IMR-90 (cell line): ENCODE measurements at regions not wholly inside any gene's neighbourhood (a gene's known extent, or its start where the extent isn't known, plus 50 kb on each side); places are given as distances from the start of the nearest gene placed in this dataset.
"Not testable (repeated sequence)": the region's sequence is repeated elsewhere in the genome, so short reads cannot be mapped to it uniquely, and the experiment has no call there.

Experiments used
- ATAC-seq: fragments of 200-7000 bp; cut with Tn5 transposase; 2 replicates; pipeline ENCODE4 v1.9.1; 2020; ENCODE audit warnings: low read depth, mild to moderate bottlenecking, moderate library complexity
- BruUV-seq: library from RNA; stranded (reverse); fragments of 400-500 nt; replicated peaks from 2 replicates; lab custom pipeline; 2021; lab: Mats Ljungman, UMichigan
- CTCF ChIA-PET: fragments of 300-600 bp; formaldehyde crosslinking; extraction: SDS; loops from one replicate; lab custom pipeline; 2021; ENCODE audit warnings: antibody characterized with exemption; lab: Yijun Ruan, JAX
- POLR2A ChIA-PET: fragments of 300-600 bp; sonication (Branson Sonifier 250); formaldehyde crosslinking; loops from one replicate; lab custom pipeline; 2022; ENCODE audit warnings: antibody characterized with exemption; ENCODE audit not compliant: unreplicated experiment; lab: Charles Lee
- DNase-seq: peaks from one replicate; pipeline ENCODE4 v3.0.0; 2013
- H2AFZ ChIP-seq: replicated peaks from 2 replicates; pipeline ENCODE3; 2013; ENCODE audit warnings: low read length, mild to moderate bottlenecking; ENCODE audit not compliant: poor library complexity
- H2AK5ac ChIP-seq: 2 replicates; pipeline ENCODE4 v1.6.1; 2013; ENCODE audit warnings: low read depth, low read length, inconsistent platforms
- H2AK9ac ChIP-seq: replicated peaks from 2 replicates; pipeline ENCODE3; 2013; ENCODE audit warnings: mild to moderate bottlenecking, low read depth, low read length, moderate library complexity; ENCODE audit not compliant: poor library complexity
- H2BK120ac ChIP-seq: 2 replicates; pipeline ENCODE4 v1.6.1; 2013; ENCODE audit warnings: low read depth, low read length, inconsistent platforms
- H2BK15ac ChIP-seq: 3 replicates; pipeline ENCODE4 v1.6.1; 2013; ENCODE audit warnings: low read depth, low read length, inconsistent platforms
- H2BK20ac ChIP-seq: 2 replicates; pipeline ENCODE4 v1.6.1; 2013; ENCODE audit warnings: low read depth, mild to moderate bottlenecking, inconsistent platforms, low read length, moderate library complexity
- H2BK5ac ChIP-seq: 2 replicates; pipeline ENCODE4 v1.6.1; 2013; ENCODE audit warnings: mild to moderate bottlenecking, low read depth, low read length, inconsistent platforms; ENCODE audit not compliant: poor library complexity, severe bottlenecking
- H3K14ac ChIP-seq: replicated peaks from 2 replicates; pipeline ENCODE4 v1.6.1; 2013; ENCODE audit warnings: low read depth, low read length, inconsistent platforms
- H3K18ac ChIP-seq: 2 replicates; pipeline ENCODE4 v1.6.1; 2013; ENCODE audit warnings: low read depth, low read length, control low read depth
- H3K23ac ChIP-seq: 2 replicates; pipeline ENCODE4 v1.6.1; 2013; ENCODE audit warnings: low read depth, low read length, inconsistent platforms
- H3K27ac ChIP-seq: 2 replicates; pipeline ENCODE4 v1.5.1; 2013; ENCODE audit warnings: mild to moderate bottlenecking, control low read depth, low read length; ENCODE audit not compliant: insufficient read depth
- H3K27me3 ChIP-seq: 2 replicates; pipeline ENCODE4 v1.6.1; 2013; ENCODE audit warnings: low read length; ENCODE audit not compliant: control insufficient read depth, insufficient read depth
- H3K36me3 ChIP-seq: 2 replicates; pipeline ENCODE4 v1.6.1; 2013; ENCODE audit warnings: low read length, mixed read lengths; ENCODE audit not compliant: control insufficient read depth, insufficient read depth
- H3K4ac ChIP-seq: 2 replicates; pipeline ENCODE4 v1.6.1; 2013; ENCODE audit warnings: low read depth, low read length, inconsistent platforms
- H3K4me1 ChIP-seq: 2 replicates; pipeline ENCODE4 v1.6.1; 2013; ENCODE audit warnings: low read length, mixed read lengths; ENCODE audit not compliant: control insufficient read depth, insufficient read depth
- H3K4me2 ChIP-seq: 2 replicates; pipeline ENCODE4 v1.6.1; 2013; ENCODE audit warnings: low read depth, mild to moderate bottlenecking, control low read depth, low read length, moderate library complexity
- H3K4me3 ChIP-seq: 2 replicates; pipeline ENCODE4 v1.5.1; 2013; ENCODE audit warnings: low read depth, mild to moderate bottlenecking, control low read depth, low read length, moderate library complexity; ENCODE audit not compliant: insufficient read depth
- H3K56ac ChIP-seq: 2 replicates; pipeline ENCODE4 v1.6.1; 2013; ENCODE audit warnings: low read length, inconsistent platforms; ENCODE audit not compliant: insufficient read depth; ENCODE audit errors: extremely low read depth
- H3K79me1 ChIP-seq, 2 experiments: 2 replicates each; pipeline ENCODE4 v1.6.1; 2013; ENCODE audit warnings: low read length in 2 of 2, inconsistent platforms in 1 of 2, low read depth in 1 of 2
- H3K9ac ChIP-seq: 2 replicates; pipeline ENCODE4 v1.6.1; 2013; ENCODE audit warnings: low read depth, low read length, control low read depth
- H3K9me1 ChIP-seq: 2 replicates; pipeline ENCODE4 v1.6.1; 2013; ENCODE audit warnings: low read length, inconsistent platforms; ENCODE audit not compliant: insufficient read depth
- H3K9me3 ChIP-seq: 2 replicates; pipeline ENCODE4 v1.6.1; 2013; ENCODE audit warnings: low read length; ENCODE audit not compliant: control insufficient read depth, insufficient read depth
- H4K20me1 ChIP-seq: 2 replicates; pipeline ENCODE4 v1.6.1; 2013; ENCODE audit warnings: low read length, inconsistent platforms; ENCODE audit not compliant: insufficient read depth
- H4K5ac ChIP-seq: 2 replicates; pipeline ENCODE4 v1.6.1; 2013; ENCODE audit warnings: mild to moderate bottlenecking, low read depth, low read length, control low read depth
- H4K8ac ChIP-seq, 2 experiments: 2 replicates each; pipeline ENCODE4 v1.6.1; 2013; ENCODE audit warnings: low read depth in 2 of 2, low read length in 2 of 2, control low read depth in 1 of 2, inconsistent platforms in 1 of 2
- H4K91ac ChIP-seq: 2 replicates; pipeline ENCODE4 v1.6.1; 2013; ENCODE audit warnings: low read depth, low read length, inconsistent platforms; ENCODE audit not compliant: insufficient read depth
- MXI1 ChIP-seq: IDR thresholded peaks from 2 replicates; pipeline ENCODE4 v1.6.1; 2012; ENCODE audit warnings: low read depth, mild to moderate bottlenecking, low read length, moderate library complexity, borderline replicate concordance
- RAD21 ChIP-seq: IDR thresholded peaks from 2 replicates; pipeline ENCODE4 v1.6.1; 2012; ENCODE audit warnings: low read length, improper control_type of control experiment
- SMC3 ChIP-seq: fragments of 150-350 bp; IDR thresholded peaks from 2 replicates; pipeline ENCODE4 v1.6.1; 2016; ENCODE audit warnings: low read depth, mild to moderate bottlenecking, antibody characterized with exemption, low read length, moderate library complexity
- USF2 ChIP-seq: fragments of 150-350 bp; IDR thresholded peaks from 2 replicates; pipeline ENCODE4 v1.6.1; 2017; ENCODE audit warnings: mild to moderate bottlenecking, antibody characterized with exemption, low read length, low read depth
- WGBS, 2 experiments: methylation state at CpG; one replicate each; pipeline versions ENCODE4 v1.1.5 to v1.1.7; 2013; ENCODE audit warnings: missing lambda C conversion rate in 2 of 2; ENCODE audit not compliant: insufficient read length in 1 of 2; ENCODE audit errors: extremely low coverage in 2 of 2; 5-methylcytosine and 5-hydroxymethylcytosine counted together
- dilution Hi-C: fragments of 300-500 bp; cut with HindIII; formaldehyde crosslinking; loops from one replicate; pipeline ENCODE4 v1.14.3; 2018; ENCODE audit warnings: low sequenced_read_pairs; ENCODE audit not compliant: unreplicated experiment
- in situ Hi-C: fragments of 300-500 bp; cut with MboI; formaldehyde crosslinking; loops from 3 replicates; pipeline ENCODE4 v1.14.3; 2019; ENCODE audit warnings: low sequenced_read_pairs, inconsistent platforms, mixed read lengths
- intact Hi-C: fragments of 100-400 bp; cut with micrococcal nuclease; formaldehyde crosslinking; loops from 2 replicates; pipeline ENCODE4 v1.10.0; 2022

- Histone ChIP-seq H3K27ac (no peak overlapping the region), H3K4me1 (no peaks in the 10 kb centered on the region), H3K27me3 (no peaks in the 10 kb centered on the region), H3K4me2 (no peak overlapping the region), H2AFZ (no peak overlapping the region), H4K8ac (no peak overlapping the region), H3K56ac (no peak overlapping the region), H2AK5ac (no peak overlapping the region), H3K4ac (no peak overlapping the region), H4K20me1 (no peaks in the 10 kb centered on the region), H3K9ac (no peak overlapping the region), H3K36me3 (no peaks in the 10 kb centered on the region), H3K14ac (no peak overlapping the region), H2BK20ac (no peak overlapping the region), H2BK120ac (no peak overlapping the region), H3K79me1 (no peaks in the 10 kb centered on the region), H4K91ac (no peak overlapping the region), H2BK15ac (no peak overlapping the region), H3K18ac (no peak overlapping the region), H2BK5ac (no peak overlapping the region), H4K5ac (no peak overlapping the region), H3K23ac (no peak overlapping the region), H2AK9ac (no peak overlapping the region), H3K9me3 (no peaks in the 10 kb centered on the region), H3K9me1 (no peaks in the 10 kb centered on the region), H3K4me3 (no peak overlapping the region)
- POLR2A ChIA-PET: no interaction called here
- CTCF ChIA-PET: no interaction called here
- intact Hi-C loops (no loop called here), in situ Hi-C loops (no loop called here), dilution Hi-C loops (no loop called here)
- no TSS peak for BruUV-seq
- TF ChIP-seq MXI1 (no peak), RAD21 (no peak), SMC3 (no peak), USF2 (no peak)
- ATAC-seq (no peak), DNase-seq (peak; percentile 11)
Observed at GRCh38 chr15:24318981-24319380, 356.6 kb upstream of the NPAP1 start.

- H4K20me1 ChIP-seq, H3K4me3 ChIP-seq, H2BK20ac ChIP-seq, H3K27ac ChIP-seq, DNase-seq, intact Hi-C loops, H3K18ac ChIP-seq, in situ Hi-C loops, H3K36me3 ChIP-seq, H2BK5ac ChIP-seq, H2BK15ac ChIP-seq, POLR2A ChIA-PET, H4K91ac ChIP-seq, ATAC-seq, BruUV-seq, CTCF ChIA-PET, H2AK5ac ChIP-seq, H3K14ac ChIP-seq, H3K4me1 ChIP-seq, H3K56ac ChIP-seq, H4K5ac ChIP-seq, H3K9me1 ChIP-seq, H3K9ac ChIP-seq, H3K27me3 ChIP-seq, H2AFZ ChIP-seq, H3K9me3 ChIP-seq, H3K4me2 ChIP-seq, H3K79me1 ChIP-seq, H2AK9ac ChIP-seq, H4K8ac ChIP-seq, H3K4ac ChIP-seq, H2BK120ac ChIP-seq, H3K23ac ChIP-seq, dilution Hi-C loops: not testable (repeated sequence)
- 17% methylated on average over 1 of the region's 5 CpGs; no CpG with 5 or more reads in 1 of the 2 experiments for WGBS, 2 experiments
Observed at GRCh38 chr15:24324096-24324495, 351.5 kb upstream of the NPAP1 start.
